Motor neuron (in vitro differentiated cells): ENCODE measurements at regions not wholly inside any gene's neighbourhood (a gene's known extent, or its start where the extent isn't known, plus 50 kb on each side); places are given as distances from the start of the nearest gene placed in this dataset.

ENCODE experiments used
- ATAC-seq, 8 experiments: fragments of 200-7000 bp; cut with Tn5 transposase; replicated peaks in 6 of 8; 2 replicates each; pipeline ENCODE4 v1.8.0; 2021; ENCODE audit warnings: mild to moderate bottlenecking in 8 of 8, moderate library complexity in 8 of 8
- H3K27ac ChIP-seq, 2 donors: fragments of 250-450 bp; sonication (Bioruptor Pico); 2 replicates each; pipeline ENCODE4 v1.9.0; 2021; ENCODE audit warnings: antibody characterized with exemption in 2 of 2, mild to moderate bottlenecking in 2 of 2, moderate library complexity in 1 of 2
- H3K4me1 ChIP-seq, 2 donors: fragments of 250-450 bp; sonication (Bioruptor Pico); replicated peaks in 1 of 2; 2 replicates each; pipeline ENCODE4 v1.6.1; 2021; ENCODE audit warnings: antibody characterized with exemption in 2 of 2, mild to moderate bottlenecking in 2 of 2, moderate library complexity in 1 of 2
- H3K4me3 ChIP-seq, 5 donors: fragments of 250-450 bp; sonication (Bioruptor Pico); 2 replicates each; pipeline ENCODE4 v1.9.0; 2021; ENCODE audit warnings: antibody characterized with exemption in 5 of 5, mild to moderate bottlenecking in 5 of 5, moderate library complexity in 4 of 5
- WGBS, 10 experiments: fragments of 450-650 bp; shearing (Covaris generic); methylation state at CpG; one replicate each; pipeline ENCODE4 v1.0.0; 2022; 5-methylcytosine and 5-hydroxymethylcytosine counted together
- in situ Hi-C, 9 experiments: fragments of 400-800 bp; cut with MboI; loops; one replicate each; pipeline ENCODE4 v1.15.0; 2021; ENCODE audit warnings: low sequenced_read_pairs in 9 of 9, low pct_unique_long_range_greater_than_20kb in 2 of 9; ENCODE audit not compliant: unreplicated experiment in 9 of 9

DNA sequence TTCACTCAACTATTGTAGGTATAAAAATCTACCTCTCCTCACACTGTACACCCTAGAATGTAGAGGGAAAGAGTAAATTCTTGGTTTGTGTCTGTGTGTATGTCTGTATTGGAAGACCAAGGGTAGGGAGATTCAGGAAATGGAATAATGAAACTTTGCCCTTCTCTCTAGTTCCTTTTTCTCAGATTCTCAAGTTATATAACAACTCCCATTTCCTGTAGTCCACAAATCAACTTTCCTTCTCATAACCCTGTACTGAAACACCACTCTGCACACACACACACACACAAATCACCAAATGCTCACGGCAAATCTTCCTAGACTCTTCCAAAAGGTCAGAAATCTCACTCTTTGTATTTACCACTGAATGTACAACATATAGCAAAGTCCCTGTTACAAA lies 824.5 kb upstream of the DIAPH2 start:
- 56% methylated on average over 1 of the region's 1 CpG; no CpG with 5 or more reads in 9 of the 10 experiments for WGBS, 10 experiments

DNA sequence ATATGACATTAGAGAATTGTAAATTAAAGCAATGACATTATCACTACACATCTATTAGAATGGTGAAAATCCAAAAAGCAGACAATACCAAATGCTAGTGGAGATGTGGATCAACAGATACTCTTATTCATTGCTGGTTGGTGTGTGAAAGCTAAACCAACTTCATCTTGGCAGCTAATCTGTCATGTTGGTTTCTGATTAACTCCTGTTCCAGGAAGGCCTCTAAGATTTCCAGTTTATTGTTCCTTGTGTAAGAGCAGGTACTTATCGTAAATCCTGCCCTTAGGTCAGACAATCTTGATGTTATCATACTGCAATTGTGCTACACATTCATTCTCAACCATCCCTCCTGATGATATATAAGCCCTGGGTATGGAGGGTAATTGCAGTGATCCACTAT lies 809.0 kb upstream of the DIAPH2 start:
- 50 to 75% (median 60%) methylated on average over 1 of the region's 1 CpG; no CpG with 5 or more reads in 7 of the 10 experiments for WGBS, 10 experiments
- Histone ChIP-seq H3K4me1 (no peaks in the 10 kb centered on the region), H3K27ac (no peak overlapping the region), H3K4me3 (no peak overlapping the region)
- in situ Hi-C loops: no loop called here
- ATAC-seq: no peak

More for the DNA sequence above, 824.5 kb upstream of the DIAPH2 start:
- H3K4me1 ChIP-seq: no peaks in the 10 kb centered on the region
- no peak for ATAC-seq
- H3K27ac ChIP-seq: no peak overlapping the region
- in situ Hi-C loops: no loop called here
- no peak overlapping the region for H3K4me3 ChIP-seq

DNA sequence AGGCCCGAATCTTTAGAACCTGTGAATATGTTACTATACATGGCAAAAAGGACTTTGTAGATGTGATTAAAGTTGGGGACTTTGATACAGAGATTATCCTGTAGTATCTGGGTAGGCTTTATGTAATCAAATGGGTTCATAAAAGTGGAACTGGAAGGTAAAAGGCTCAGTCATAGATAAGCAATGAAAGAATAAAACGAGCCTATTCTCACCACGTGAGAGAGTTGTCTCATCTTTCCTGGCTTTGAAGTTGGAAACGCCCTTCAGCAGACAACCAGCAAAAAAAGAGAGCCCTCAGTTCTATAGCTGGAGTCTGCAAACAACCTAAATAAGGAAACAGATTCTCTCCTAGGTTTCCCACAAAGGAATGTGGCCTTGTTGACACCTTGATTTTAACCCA lies 805.8 kb upstream of the DIAPH2 start:
- in situ Hi-C loops: no loop called here
- no peaks in the 10 kb centered on the region for H3K4me1 ChIP-seq
- ATAC-seq: no peak
- no peak overlapping the region for H3K4me3 ChIP-seq
- no peak overlapping the region for H3K27ac ChIP-seq
- WGBS, 10 experiments: 4 to 82% (median 31%) methylated on average over 1 to 4 of the region's 4 CpGs; no CpG with 5 or more reads in 3 of the 10 experiments

DNA sequence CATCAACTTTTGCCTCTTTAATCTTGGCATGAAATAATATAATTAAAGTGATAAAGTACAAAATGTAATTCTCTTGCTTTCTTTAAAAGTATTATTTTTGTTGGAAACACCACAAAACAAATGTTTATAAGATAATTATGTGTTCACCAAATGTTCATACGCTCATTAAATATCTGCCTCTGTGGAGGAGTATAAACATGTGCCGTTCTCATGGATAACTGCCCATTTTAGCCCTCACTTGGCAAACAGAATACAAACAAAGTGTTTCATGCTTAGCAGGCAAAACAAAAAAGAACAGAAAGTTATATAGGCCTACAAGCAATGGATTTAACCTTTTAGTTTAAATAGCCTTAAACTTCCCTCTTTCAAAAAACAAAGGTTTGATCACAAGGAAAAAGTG lies 800.5 kb upstream of the DIAPH2 start:
- Histone ChIP-seq H3K4me1 (no peaks in the 10 kb centered on the region), H3K4me3 (no peak overlapping the region), H3K27ac (no peak overlapping the region)
- in situ Hi-C loops: no loop called here
- 6 to 100% (median 60%) methylated on average over 1 to 2 of the region's 2 CpGs; no CpG with 5 or more reads in 5 of the 10 experiments for WGBS, 10 experiments
- ATAC-seq: no peak

DNA sequence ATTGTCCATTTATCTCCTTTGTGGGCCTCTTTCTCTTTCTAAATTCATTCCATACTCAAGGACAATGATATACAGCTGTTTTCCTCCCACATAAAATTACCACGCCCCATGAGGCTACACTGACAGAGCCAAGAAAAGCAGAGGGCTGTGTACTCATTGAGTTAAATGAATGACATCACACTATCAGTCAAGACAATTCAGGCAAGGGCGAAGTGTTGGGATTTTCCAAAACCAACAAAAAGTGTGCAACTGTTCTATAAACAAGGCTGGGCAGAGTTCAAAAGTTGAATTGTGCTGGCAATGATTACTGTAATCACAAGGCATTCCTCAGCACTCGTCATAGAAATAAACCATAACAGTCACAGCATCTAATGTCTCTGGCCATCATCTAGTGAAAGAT lies 799.6 kb upstream of the DIAPH2 start:
- H3K27ac ChIP-seq: no peak overlapping the region
- no peak overlapping the region for H3K4me3 ChIP-seq
- ATAC-seq: peak; percentile 44 to 88 (median 82)
- in situ Hi-C loops: no loop called here
- H3K4me1 ChIP-seq: no peaks in the 10 kb centered on the region
- 5 to 88% (median 51%) methylated on average over 1 to 3 of the region's 3 CpGs; no CpG with 5 or more reads in 6 of the 10 experiments for WGBS, 10 experiments

DNA sequence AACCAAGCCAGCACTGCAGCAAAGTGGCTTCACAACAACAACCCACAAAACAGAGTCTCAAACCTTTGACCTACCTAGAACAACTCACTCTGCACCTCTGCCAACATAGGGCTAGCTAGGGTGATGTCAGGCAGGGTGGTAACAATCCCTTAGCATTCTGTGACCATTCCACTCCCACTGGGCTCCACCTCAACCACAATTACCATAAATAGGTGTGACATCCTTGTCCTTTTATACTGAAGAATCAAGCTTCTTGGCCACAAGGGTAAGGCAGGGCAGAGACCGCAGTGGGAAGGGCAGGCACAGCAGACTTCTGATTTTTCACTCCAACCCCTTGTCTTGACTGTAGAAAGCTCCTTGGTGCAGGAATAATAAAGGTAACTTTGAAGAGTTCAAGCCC lies 795.4 kb upstream of the DIAPH2 start:
- H3K27ac ChIP-seq: no peak overlapping the region
- in situ Hi-C loops: no loop called here
- H3K4me3 ChIP-seq: no peak overlapping the region
- ATAC-seq: peak in 2 of 8 experiments; percentile 55 to 59
- H3K4me1 ChIP-seq: no peaks in the 10 kb centered on the region
- WGBS, 10 experiments: 20 to 71% methylated on average over 1 of the region's 1 CpG; no CpG with 5 or more reads in 8 of the 10 experiments

DNA sequence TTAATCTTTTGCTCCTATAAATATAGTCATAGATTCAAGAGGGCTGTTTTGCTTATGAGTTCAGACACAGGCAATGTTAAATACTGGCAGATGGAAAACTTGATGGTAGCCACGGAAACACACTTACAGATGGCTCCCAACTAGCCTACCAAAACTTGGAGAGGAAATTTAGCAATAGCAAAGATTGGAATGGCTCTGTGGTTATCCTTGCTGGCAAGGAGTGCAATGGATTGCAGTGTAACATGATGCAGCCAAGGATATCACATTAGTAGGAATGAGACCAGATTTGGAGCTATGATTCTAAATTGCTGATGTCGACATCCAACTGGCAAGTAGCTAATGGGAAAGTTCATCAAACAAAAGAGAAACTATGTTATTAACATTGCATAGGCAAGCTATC lies 791.0 kb upstream of the DIAPH2 start:
- H3K27ac ChIP-seq: no peak overlapping the region
- in situ Hi-C loops: no loop called here
- H3K4me3 ChIP-seq: no peak overlapping the region
- H3K4me1 ChIP-seq: no peaks in the 10 kb centered on the region
- WGBS, 10 experiments: 0 to 100% (median 41%) methylated on average over 1 to 2 of the region's 2 CpGs; no CpG with 5 or more reads in 4 of the 10 experiments
- peak in 2 of 8 experiments; percentile 19 to 28 for ATAC-seq

DNA sequence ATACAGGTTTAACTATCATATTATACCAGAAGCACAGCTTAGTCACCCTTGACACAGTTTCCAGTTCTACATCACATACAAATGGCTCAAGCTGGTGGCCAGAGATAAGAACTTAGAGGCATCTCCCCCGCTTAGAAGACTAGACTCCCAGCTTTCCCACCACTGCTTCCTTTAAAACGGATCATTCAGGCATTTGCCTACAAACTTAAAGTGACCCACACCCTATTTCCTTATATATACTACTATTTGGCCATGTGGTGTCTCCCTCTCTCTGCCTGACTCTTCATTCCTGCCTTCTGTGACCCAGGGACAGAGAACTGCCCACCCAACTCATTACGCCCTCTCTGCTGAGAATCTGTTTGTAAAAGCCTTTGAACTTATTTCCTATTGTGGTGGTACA lies 781.2 kb upstream of the DIAPH2 start:
- H3K27ac ChIP-seq: no peak overlapping the region
- 0 to 6% (median 0%) methylated on average over 1 to 3 of the region's 3 CpGs; no CpG with 5 or more reads in 6 of the 10 experiments for WGBS, 10 experiments
- peak in 4 of 8 experiments; percentile 24 to 89 (median 67) for ATAC-seq
- no peak overlapping the region for H3K4me3 ChIP-seq
- no peaks in the 10 kb centered on the region for H3K4me1 ChIP-seq
- in situ Hi-C loops: no loop called here

DNA sequence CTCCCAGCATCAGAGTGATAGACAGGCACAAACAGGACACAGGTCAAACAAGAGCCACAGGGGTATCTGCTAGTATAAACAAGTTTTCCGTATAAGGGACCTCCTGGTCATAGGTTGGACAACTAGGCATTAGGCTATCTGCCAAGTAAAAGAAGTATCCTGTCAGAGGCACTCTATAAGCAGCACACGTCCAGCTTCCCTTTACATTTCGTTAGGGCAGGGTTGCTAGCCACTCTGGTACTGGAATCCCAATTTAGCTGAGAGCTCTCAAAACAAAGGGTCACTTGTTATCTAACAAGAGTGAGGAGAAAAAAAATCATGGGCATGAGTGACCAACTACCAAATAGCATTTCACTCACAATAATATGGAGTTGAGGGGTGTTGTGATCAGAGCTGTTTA lies 780.7 kb upstream of the DIAPH2 start:
- Histone ChIP-seq H3K4me3 (no peak overlapping the region), H3K4me1 (no peaks in the 10 kb centered on the region), H3K27ac (no peak overlapping the region)
- ATAC-seq: peak in 5 of 8 experiments; percentile 23 to 75 (median 48)
- in situ Hi-C loops: no loop called here
- WGBS, 10 experiments: 0 to 70% (median 33%) methylated on average over 1 to 3 of the region's 3 CpGs; no CpG with 5 or more reads in 6 of the 10 experiments

DNA sequence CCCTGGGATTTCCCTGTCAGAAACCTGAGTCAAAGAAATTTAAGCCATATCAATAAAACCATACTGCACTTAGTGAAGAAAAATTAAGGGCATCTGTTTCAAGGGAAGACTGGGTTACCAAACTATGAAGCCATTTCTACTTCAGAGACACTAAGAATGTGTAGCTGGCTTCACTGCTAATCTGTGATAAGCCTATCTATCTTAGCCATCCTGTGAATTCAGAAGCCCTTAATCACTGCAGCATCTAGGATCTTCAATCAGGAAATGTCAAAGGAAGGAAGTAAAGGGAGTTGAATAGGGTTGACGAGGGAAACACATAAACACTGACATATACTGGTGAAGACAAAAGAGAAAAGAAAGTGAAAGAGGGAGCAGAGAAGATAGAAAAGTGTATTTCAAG lies 777.6 kb upstream of the DIAPH2 start:
- H3K4me3 ChIP-seq: no peak overlapping the region
- no peak for ATAC-seq
- WGBS, 10 experiments: 0 to 43% (median 23%) methylated on average over 1 of the region's 1 CpG; no CpG with 5 or more reads in 4 of the 10 experiments
- H3K27ac ChIP-seq: no peak overlapping the region
- in situ Hi-C loops: no loop called here
- H3K4me1 ChIP-seq: peaks cover 0 to 8% of the 10 kb centered on the region in 2 donors

DNA sequence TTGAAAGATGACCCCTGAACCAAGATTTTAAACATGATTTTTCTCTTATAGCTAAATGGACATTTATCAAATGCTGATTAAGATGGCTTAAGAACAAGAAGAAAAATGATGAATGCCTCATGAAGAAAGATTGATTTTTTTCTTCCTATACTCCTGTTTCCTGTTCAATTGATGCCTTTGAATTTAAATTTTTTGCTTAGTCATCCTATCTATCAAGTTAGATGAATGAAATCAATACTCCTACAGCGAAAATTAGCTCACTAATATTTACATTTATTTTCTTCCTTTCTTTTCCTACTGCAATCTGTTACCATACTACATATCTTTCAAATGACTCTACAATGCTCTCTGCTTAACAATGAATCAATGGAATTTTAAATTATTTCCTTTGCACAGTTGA lies 773.6 kb upstream of the DIAPH2 start:
- WGBS, 10 experiments: 0 to 67% (median 17%) methylated on average over 1 of the region's 1 CpG; no CpG with 5 or more reads in 3 of the 10 experiments
- Histone ChIP-seq H3K4me1 (peaks cover 0 to 8% of the 10 kb centered on the region in 2 donors), H3K4me3 (no peak overlapping the region), H3K27ac (no peak overlapping the region)
- in situ Hi-C loops: no loop called here
- no peak for ATAC-seq

DNA sequence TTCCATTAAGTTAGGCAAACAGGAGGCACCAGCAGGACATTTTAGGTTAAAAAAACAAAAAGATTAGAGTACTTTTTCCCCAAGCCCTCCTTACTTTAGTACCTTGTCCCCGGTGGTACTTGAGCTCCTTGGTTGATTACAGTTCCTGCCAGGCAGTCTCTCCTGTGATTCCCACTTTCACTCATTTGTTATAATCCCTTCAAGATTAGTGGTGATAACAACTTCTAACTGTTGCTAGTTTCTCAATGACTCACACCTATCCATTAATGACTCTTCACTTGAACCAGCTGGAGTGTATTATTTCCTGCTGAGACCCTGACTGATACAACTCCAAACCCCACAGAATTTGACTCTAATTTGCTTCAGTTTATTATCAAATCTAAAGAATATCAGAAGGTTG lies 765.0 kb upstream of the DIAPH2 start:
- no peak overlapping the region for H3K4me3 ChIP-seq
- H3K4me1 ChIP-seq: no peaks in the 10 kb centered on the region
- no peak for ATAC-seq
- no peak overlapping the region for H3K27ac ChIP-seq
- 14 to 100% (median 60%) methylated on average over 1 of the region's 1 CpG; no CpG with 5 or more reads in 5 of the 10 experiments for WGBS, 10 experiments
- in situ Hi-C loops: no loop called here

DNA sequence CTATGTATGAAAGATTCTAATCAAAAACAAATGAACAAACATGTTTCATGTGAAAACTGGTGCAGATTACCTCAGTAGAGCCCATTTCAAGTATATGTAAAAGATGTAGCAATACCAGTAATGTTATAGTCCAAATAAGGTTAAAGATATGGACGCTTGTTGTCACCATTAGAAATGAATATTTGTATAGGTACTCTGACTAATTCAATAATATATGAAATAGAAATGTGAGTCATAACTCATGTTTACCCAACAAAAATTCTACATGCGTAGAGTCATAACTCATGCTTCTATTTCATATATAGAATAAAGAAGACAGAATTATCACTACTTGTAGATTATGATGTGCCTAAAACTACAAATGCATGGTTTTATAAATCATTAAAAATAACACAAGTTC lies 739.1 kb upstream of the DIAPH2 start:
- Histone ChIP-seq H3K4me3 (no peak overlapping the region), H3K27ac (no peak overlapping the region), H3K4me1 (no peaks in the 10 kb centered on the region)
- 0 to 100% (median 67%) methylated on average over 1 to 2 of the region's 2 CpGs; no CpG with 5 or more reads in 1 of the 10 experiments for WGBS, 10 experiments
- no peak for ATAC-seq
- in situ Hi-C loops: no loop called here

DNA sequence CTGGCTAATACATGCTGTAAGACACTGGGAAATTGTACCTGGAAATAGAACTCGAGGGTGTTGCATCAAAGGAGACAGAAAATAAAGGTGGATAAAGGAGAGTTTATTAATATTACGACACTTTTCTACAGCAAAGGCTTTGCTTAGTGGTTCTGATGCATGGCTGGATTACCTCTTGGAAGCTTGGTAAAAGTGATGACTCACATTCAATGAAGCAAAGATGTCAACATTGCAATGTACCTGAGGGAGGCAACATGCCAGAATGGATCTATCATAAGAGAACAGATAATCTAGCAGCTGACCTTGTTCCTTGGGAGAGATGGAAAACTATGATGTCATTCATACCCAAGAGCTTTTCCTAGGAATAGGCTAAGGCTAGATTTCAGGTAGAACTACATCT lies 735.1 kb upstream of the DIAPH2 start:
- ATAC-seq: no peak
- 0 to 60% (median 17%) methylated on average over 1 to 2 of the region's 2 CpGs; no CpG with 5 or more reads in 5 of the 10 experiments for WGBS, 10 experiments
- in situ Hi-C loops: no loop called here
- no peaks in the 10 kb centered on the region for H3K4me1 ChIP-seq
- H3K27ac ChIP-seq: no peak overlapping the region
- H3K4me3 ChIP-seq: no peak overlapping the region
